Ovary (tissue), 7 donors: ENCODE measurements at regions not wholly inside any gene's neighbourhood (a gene's known extent, or its start where the extent isn't known, plus 50 kb on each side); places are given as distances from the start of the nearest gene placed in this dataset.

Experiments
- DNase-seq, 5 donors: peaks; one replicate each; pipeline ENCODE4 v3.0.0-alpha.2; 2019 to 2020
- H3K27ac ChIP-seq, 2 donors: fragments of 200-600 bp; one replicate each; pipeline versions ENCODE4 v1.5.1 to v1.8.0; 2019 to 2022
- H3K27me3 ChIP-seq: fragments of 200-600 bp; one replicate; pipeline ENCODE4 v1.8.0; 2022
- H3K36me3 ChIP-seq: fragments of 200-600 bp; sonication (generic); one replicate; pipeline ENCODE4 v1.5.1; 2019
- H3K4me1 ChIP-seq: one replicate; pipeline ENCODE4 v1.8.1; 2013; ENCODE audit warnings: mild to moderate bottlenecking, moderate library complexity; ENCODE audit not compliant: insufficient read depth
- H3K4me3 ChIP-seq: fragments of 200-600 bp; sonication (generic); one replicate; pipeline ENCODE4 v1.5.1; 2017
- H3K9me3 ChIP-seq, 2 donors: fragments of 200-600 bp in 1 of 2; sonication (generic) in 1 of 2; one replicate each; pipeline versions ENCODE4 v1.5.1 to v1.8.1; 2013 to 2019; ENCODE audit warnings: mild to moderate bottlenecking in 1 of 2, moderate library complexity in 1 of 2
- CTCF ChIP-seq, 3 donors: fragments of 450-650 bp in 2 of 3; fragments of 200-600 bp in 1 of 3; IDR thresholded peaks; one replicate each; pipeline versions ENCODE4 v1.5.1 to v1.8.0; 2016 to 2022; ENCODE audit warnings: antibody characterized with exemption in 3 of 3, mild to moderate bottlenecking in 1 of 3
- EP300 ChIP-seq: sonication (generic); formaldehyde crosslinking; IDR thresholded peaks from one replicate; pipeline ENCODE4 v1.6.1; 2017; ENCODE audit warnings: antibody characterized with exemption
- POLR2A ChIP-seq: fragments of 450-650 bp; IDR thresholded peaks from one replicate; pipeline ENCODE4 v1.6.1; 2017; ENCODE audit warnings: antibody characterized with exemption, mild to moderate bottlenecking, moderate library complexity
- WGBS, 3 donors: extraction: QIAGEN DNeasy Blood & Tissue Kit in 1 of 3; methylation state at CpG; one replicate each; pipeline versions ENCODE4 v1.1.5 to v1.1.7; 2013 to 2017; 5-methylcytosine and 5-hydroxymethylcytosine counted together
- intact Hi-C, 4 donors: fragments of 100-400 bp; cut with DNase I; formaldehyde crosslinking; loops; one replicate each; pipeline versions ENCODE4 v1.11.0 to v1.15.1; 2022 to 2023
- donor health status: DM: no; HTN: no; CAD: no; lungs with moderate emphysema.
- donor health status: DM: no; HTN: no; CAD: no.
- donor health status: Bipolar disorder and iron deficiency.
- donor health status: DM: no; HTN: no; CAD: no.
- donor health status: DM: yes; HTN: yes; CAD: no.

DNA sequence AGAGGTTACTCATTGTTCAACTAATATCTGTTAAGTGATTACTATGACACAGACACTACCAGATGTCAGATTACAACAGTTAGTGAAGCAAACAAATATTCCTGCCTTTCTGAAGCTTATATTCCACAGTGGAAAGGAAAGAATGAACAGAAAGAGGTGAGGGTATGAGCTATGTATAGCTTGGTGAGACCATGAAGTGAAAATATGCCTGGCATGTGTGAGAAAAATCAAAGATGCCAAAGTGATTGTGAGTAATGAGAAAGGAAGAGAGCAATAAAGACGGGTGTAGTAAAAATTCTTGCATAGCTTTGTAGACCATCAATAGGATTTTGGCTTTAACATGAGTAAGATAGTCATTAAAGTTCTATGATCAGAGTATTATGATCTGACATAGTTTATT is 734.5 kb upstream of the NUDT12 start:
- Histone ChIP-seq H3K27ac (no peak overlapping the region), H3K4me3 (no peak overlapping the region), H3K36me3 (no peaks in the 10 kb centered on the region), H3K9me3 (no peaks in the 10 kb centered on the region), H3K4me1 (no peaks in the 10 kb centered on the region), H3K27me3 (no peaks in the 10 kb centered on the region)
- no peak for DNase-seq
- intact Hi-C loops, result no loop called here
- 64 to 81% (median 74%) methylated on average over 1 of the region's 1 CpG for WGBS, 3 donors
- TF ChIP-seq EP300 (no peak), POLR2A (no peak), CTCF (IDR thresholded peaks at IDR 0.05) (no peak)

DNA sequence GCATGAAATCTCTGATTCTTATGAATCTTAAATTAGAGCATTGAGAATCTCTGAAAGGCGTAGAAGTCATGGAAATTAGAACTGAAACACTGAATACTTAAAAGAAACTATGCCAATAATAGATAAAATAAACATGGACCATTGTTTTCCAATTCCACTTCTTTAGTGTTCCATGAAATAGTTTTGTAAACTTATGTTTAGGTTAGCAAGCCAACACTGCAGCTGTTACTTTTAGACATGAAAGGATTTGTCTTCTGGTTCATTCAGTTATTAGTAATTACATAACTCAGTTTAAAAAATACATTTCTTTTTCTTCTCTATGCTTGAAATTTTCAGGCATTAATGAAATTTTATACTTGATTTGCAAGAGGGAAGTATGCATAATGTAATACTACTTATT is 733.4 kb upstream of the NUDT12 start:
- no peak overlapping the region for H3K4me3 ChIP-seq
- no peak for DNase-seq
- no peaks in the 10 kb centered on the region for H3K27me3 ChIP-seq
- no peaks in the 10 kb centered on the region for H3K9me3 ChIP-seq
- TF ChIP-seq CTCF (IDR thresholded peaks at IDR 0.05), result no peak
- no peak for TF ChIP-seq POLR2A
- TF ChIP-seq EP300, result no peak
- no peaks in the 10 kb centered on the region for H3K36me3 ChIP-seq
- intact Hi-C loops, result no loop called here
- WGBS, 3 donors, result 6 to 49% (median 19%) methylated on average over 1 of the region's 1 CpG
- no peaks in the 10 kb centered on the region for H3K4me1 ChIP-seq
- no peak overlapping the region for H3K27ac ChIP-seq

GRCh38 chr5:104283136-104283535 is 720.5 kb upstream of the NUDT12 start:
- H3K27ac ChIP-seq, result no peak overlapping the region
- no peak overlapping the region for H3K4me3 ChIP-seq
- intact Hi-C loops, result no loop called here
- WGBS, 3 donors, result 62 to 90% (median 79%) methylated on average over 1 of the region's 1 CpG
- H3K36me3 ChIP-seq, result no peaks in the 10 kb centered on the region
- H3K27me3 ChIP-seq, result no peaks in the 10 kb centered on the region
- TF ChIP-seq EP300 (no peak), POLR2A (no peak), CTCF (IDR thresholded peaks at IDR 0.05) (no peak)
- DNase-seq, result no peak
- H3K4me1 ChIP-seq, result no peaks in the 10 kb centered on the region
- H3K9me3 ChIP-seq, result no peaks in the 10 kb centered on the region

GRCh38 chr5:104273725-104274124 is 711.1 kb upstream of the NUDT12 start:
- no peak overlapping the region for H3K4me3 ChIP-seq
- H3K4me1 ChIP-seq, result no peaks in the 10 kb centered on the region
- no peaks in the 10 kb centered on the region for H3K36me3 ChIP-seq
- H3K27me3 ChIP-seq, result no peaks in the 10 kb centered on the region
- H3K27ac ChIP-seq, result no peak overlapping the region
- TF ChIP-seq CTCF (IDR thresholded peaks at IDR 0.05) (no peak), POLR2A (no peak), EP300 (no peak)
- DNase-seq, result no peak
- WGBS, 3 donors, result 82 to 91% (median 84%) methylated on average over 2 of the region's 2 CpGs
- H3K9me3 ChIP-seq, result no peaks in the 10 kb centered on the region
- intact Hi-C loops, result no loop called here
